Keratinocyte (primary cell): ENCODE measurements at regions not wholly inside any gene's neighbourhood (a gene's known extent, or its start where the extent isn't known, plus 50 kb on each side); places are given as distances from the start of the nearest gene placed in this dataset.

Experiments
- DNase-seq: peaks from one replicate; pipeline ENCODE4 v3.0.0-alpha.2; 2011; ENCODE audit warnings: low read depth, missing footprints, low spot score
- FAIRE-seq: peaks from 2 replicates; lab custom pipeline; 2011; peaks lifted over from hg19 to GRCh38; lab: Jason Lieb, UNC
- H2AFZ ChIP-seq: 2 replicates; pipeline ENCODE4 v1.6.0; 2012; ENCODE audit warnings: low read length, control low read depth, inconsistent platforms; ENCODE audit not compliant: control insufficient read depth
- H3K27ac ChIP-seq: 2 replicates; pipeline ENCODE4 v1.5.1; 2011; ENCODE audit warnings: low read length; ENCODE audit not compliant: control insufficient read depth, insufficient read depth
- H3K27me3 ChIP-seq: 3 replicates; pipeline ENCODE4 v1.6.0; 2011; ENCODE audit warnings: low read length; ENCODE audit not compliant: control insufficient read depth, insufficient read depth; ENCODE audit errors: extremely low read depth
- H3K36me3 ChIP-seq, 2 experiments: 2 replicates in 1 of 2; 3 replicates in 1 of 2; pipeline ENCODE4 v1.5.1; 2011; ENCODE audit warnings: low read length in 2 of 2, mild to moderate bottlenecking in 1 of 2; ENCODE audit not compliant: control insufficient read depth in 2 of 2, insufficient read depth in 2 of 2; ENCODE audit errors: extremely low read depth in 1 of 2
- H3K4me1 ChIP-seq: 3 replicates; pipeline ENCODE4 v1.5.1; 2011; ENCODE audit warnings: low read length; ENCODE audit not compliant: control insufficient read depth, insufficient read depth; ENCODE audit errors: extremely low read depth
- H3K4me2 ChIP-seq: 3 replicates; pipeline ENCODE4 v1.6.0; 2011; ENCODE audit warnings: low read depth, low read length; ENCODE audit not compliant: control insufficient read depth, insufficient read depth; ENCODE audit errors: extremely low read depth
- H3K4me3 ChIP-seq, 3 experiments: fragments of 200-600 bp in 1 of 3; sonication (generic) in 1 of 3; 2 replicates in 2 of 3; 3 replicates in 1 of 3; pipeline ENCODE4 v1.5.1; 2011 to 2016; ENCODE audit warnings: low read length in 3 of 3, mild to moderate bottlenecking in 3 of 3, control low read depth in 2 of 3, inconsistent platforms in 1 of 3, low read depth in 1 of 3, mixed read lengths in 1 of 3, mixed run types in 1 of 3, moderate library complexity in 1 of 3; ENCODE audit not compliant: control insufficient read depth in 2 of 3, insufficient read depth in 2 of 3; ENCODE audit errors: extremely low read depth in 1 of 3
- H3K79me2 ChIP-seq: 2 replicates; pipeline ENCODE4 v1.6.0; 2012; ENCODE audit warnings: low read length; ENCODE audit not compliant: control insufficient read depth, insufficient read depth
- H3K9ac ChIP-seq: 3 replicates; pipeline ENCODE4 v1.6.0; 2011; ENCODE audit warnings: low read length; ENCODE audit not compliant: control insufficient read depth, insufficient read depth; ENCODE audit errors: extremely low read depth
- H3K9me1 ChIP-seq: 3 replicates; pipeline ENCODE4 v1.6.0; 2011; ENCODE audit warnings: low read length; ENCODE audit not compliant: control insufficient read depth, insufficient read depth; ENCODE audit errors: extremely low read depth
- H3K9me3 ChIP-seq: 2 replicates; pipeline ENCODE4 v1.5.1; 2012; ENCODE audit warnings: low read depth, low read length; ENCODE audit not compliant: control insufficient read depth
- H4K20me1 ChIP-seq: 3 replicates; pipeline ENCODE4 v1.6.0; 2011; ENCODE audit warnings: low read length; ENCODE audit not compliant: control insufficient read depth, insufficient read depth; ENCODE audit errors: extremely low read depth
- EZH2 ChIP-seq: IDR thresholded peaks from one replicate; pipeline ENCODE4 v1.6.1; 2012; ENCODE audit warnings: inconsistent platforms, mild to moderate bottlenecking, low read length, moderate library complexity
- dilution Hi-C: fragments of 300-500 bp; cut with MboI; formaldehyde crosslinking; loops from one replicate; pipeline ENCODE4 v1.7.0; 2020; ENCODE audit warnings: low sequenced_read_pairs; ENCODE audit not compliant: extremely low pct_ligation_motif_present
- TF ChIP-seq, protein P1 (sequence below), 3 experiments: IDR thresholded peaks in 1 of 3; conservative IDR thresholded peaks in 1 of 3; optimal IDR thresholded peaks in 1 of 3; 2 replicates in 2 of 3; 3 replicates in 1 of 3; pipeline versions ENCODE3 to v1.5.1; 2011; ENCODE audit warnings: low read length in 3 of 3, mild to moderate bottlenecking in 3 of 3, moderate library complexity in 2 of 3, control low read depth in 1 of 3, inconsistent platforms in 1 of 3; ENCODE audit not compliant: insufficient read depth in 2 of 3; ENCODE audit errors: extremely low read depth in 1 of 3

- no peak overlapping the region for H2AFZ ChIP-seq
- H3K4me3 ChIP-seq: no peak overlapping the region
- no peak overlapping the region for H3K27ac ChIP-seq
- H3K79me2 ChIP-seq: no peaks in the 10 kb centered on the region
- no peaks in the 10 kb centered on the region for H3K4me1 ChIP-seq
- no peaks in the 10 kb centered on the region for H3K9me1 ChIP-seq
- no peaks in the 10 kb centered on the region for H3K27me3 ChIP-seq
- TF ChIP-seq, protein P1, sequence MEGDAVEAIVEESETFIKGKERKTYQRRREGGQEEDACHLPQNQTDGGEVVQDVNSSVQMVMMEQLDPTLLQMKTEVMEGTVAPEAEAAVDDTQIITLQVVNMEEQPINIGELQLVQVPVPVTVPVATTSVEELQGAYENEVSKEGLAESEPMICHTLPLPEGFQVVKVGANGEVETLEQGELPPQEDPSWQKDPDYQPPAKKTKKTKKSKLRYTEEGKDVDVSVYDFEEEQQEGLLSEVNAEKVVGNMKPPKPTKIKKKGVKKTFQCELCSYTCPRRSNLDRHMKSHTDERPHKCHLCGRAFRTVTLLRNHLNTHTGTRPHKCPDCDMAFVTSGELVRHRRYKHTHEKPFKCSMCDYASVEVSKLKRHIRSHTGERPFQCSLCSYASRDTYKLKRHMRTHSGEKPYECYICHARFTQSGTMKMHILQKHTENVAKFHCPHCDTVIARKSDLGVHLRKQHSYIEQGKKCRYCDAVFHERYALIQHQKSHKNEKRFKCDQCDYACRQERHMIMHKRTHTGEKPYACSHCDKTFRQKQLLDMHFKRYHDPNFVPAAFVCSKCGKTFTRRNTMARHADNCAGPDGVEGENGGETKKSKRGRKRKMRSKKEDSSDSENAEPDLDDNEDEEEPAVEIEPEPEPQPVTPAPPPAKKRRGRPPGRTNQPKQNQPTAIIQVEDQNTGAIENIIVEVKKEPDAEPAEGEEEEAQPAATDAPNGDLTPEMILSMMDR (optimal IDR thresholded peaks at IDR 0.05 in 1 of 3, IDR thresholded peaks at IDR 0.05 in 1 of 3, conservative IDR thresholded peaks at IDR 0.05 in 1 of 3; ENCODE audit: extremely low read depth in 1 of 3, insufficient read depth in 2 of 3, low read length in 3 of 3): no peak
- no peak for TF ChIP-seq EZH2
- H3K9me3 ChIP-seq: no peaks in the 10 kb centered on the region
- no peaks in the 10 kb centered on the region for H3K36me3 ChIP-seq
- no peak overlapping the region for H3K4me2 ChIP-seq
- DNase-seq (no peak), FAIRE-seq (no peak)
- dilution Hi-C loops: no loop called here
- H4K20me1 ChIP-seq: no peaks in the 10 kb centered on the region
- H3K9ac ChIP-seq: no peak overlapping the region
Observed at GRCh38 chr1:199204231-199204630, 565.4 kb downstream of the PTPRC start.

- TF ChIP-seq EZH2: no peak
- TF ChIP-seq, protein P1 (optimal IDR thresholded peaks at IDR 0.05 in 1 of 3, IDR thresholded peaks at IDR 0.05 in 1 of 3, conservative IDR thresholded peaks at IDR 0.05 in 1 of 3; ENCODE audit: extremely low read depth in 1 of 3, insufficient read depth in 2 of 3, low read length in 3 of 3): no peak
- no peaks in the 10 kb centered on the region for H3K9me3 ChIP-seq
- H3K9me1 ChIP-seq: no peaks in the 10 kb centered on the region
- DNase-seq (no peak), FAIRE-seq (no peak)
- H3K27me3 ChIP-seq: no peaks in the 10 kb centered on the region
- H3K9ac ChIP-seq: no peak overlapping the region
- H3K4me1 ChIP-seq: no peaks in the 10 kb centered on the region
- H3K4me2 ChIP-seq: no peak overlapping the region
- no peaks in the 10 kb centered on the region for H3K36me3 ChIP-seq
- H3K79me2 ChIP-seq: no peaks in the 10 kb centered on the region
- dilution Hi-C loops: no loop called here
- no peaks in the 10 kb centered on the region for H4K20me1 ChIP-seq
- no peak overlapping the region for H3K4me3 ChIP-seq
- H3K27ac ChIP-seq: no peak overlapping the region
- no peak overlapping the region for H2AFZ ChIP-seq
Observed at GRCh38 chr1:199205740-199206441, 567.1 kb downstream of the PTPRC start.
